ENCODE measurements at regions not wholly inside any gene's neighbourhood (a gene's known extent, or its start where the extent isn't known, plus 50 kb on each side); places are given as distances from the start of the nearest gene placed in this dataset.
"Not testable (repeated sequence)": the region's sequence is repeated elsewhere in the genome, so short reads cannot be mapped to it uniquely, and the experiment has no call there.

DNA sequence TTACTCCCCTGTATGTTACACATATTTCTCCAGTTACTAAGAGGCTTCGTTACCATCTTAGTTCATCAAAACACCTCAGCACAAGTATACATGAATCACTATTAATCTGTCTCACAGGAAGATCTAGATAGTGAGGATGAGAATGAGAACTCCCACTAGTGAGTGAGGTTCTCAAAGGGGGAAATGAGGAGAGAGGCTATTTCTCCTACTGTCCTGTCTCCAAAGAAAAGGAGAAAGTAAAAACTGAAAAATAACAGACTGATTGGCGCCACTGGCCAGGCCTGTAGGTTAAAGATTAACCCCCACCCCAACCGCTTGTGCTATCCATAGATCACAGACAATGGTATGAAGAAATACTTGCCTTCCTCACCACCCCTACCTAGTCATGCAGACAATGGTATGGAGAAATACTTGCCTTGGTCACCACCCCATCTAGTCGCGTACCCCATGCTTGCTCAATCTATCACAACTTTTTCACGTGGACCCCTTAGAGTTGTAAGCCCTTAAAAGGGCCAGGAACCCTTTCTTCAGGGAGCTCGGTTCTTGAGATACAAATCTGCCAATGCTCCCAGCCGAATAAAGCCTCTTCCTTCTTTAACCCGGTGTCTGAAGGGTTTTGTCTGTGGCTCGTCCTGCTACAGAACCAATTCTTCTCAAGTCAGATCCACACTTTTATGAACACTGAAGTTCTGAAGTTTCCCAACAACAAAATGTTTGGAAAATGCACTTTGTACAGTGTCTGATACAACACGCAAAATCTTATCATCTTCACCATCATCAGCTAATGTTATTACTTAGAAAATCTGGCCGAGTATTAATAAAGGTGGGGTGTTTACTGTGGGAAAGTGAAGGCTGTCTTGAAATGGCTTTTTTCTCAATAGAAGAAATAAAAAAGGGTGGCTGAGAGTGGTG lies 598.1 kb downstream of the UQCRFS1 start:
- DNase-seq, result no peak

DNA sequence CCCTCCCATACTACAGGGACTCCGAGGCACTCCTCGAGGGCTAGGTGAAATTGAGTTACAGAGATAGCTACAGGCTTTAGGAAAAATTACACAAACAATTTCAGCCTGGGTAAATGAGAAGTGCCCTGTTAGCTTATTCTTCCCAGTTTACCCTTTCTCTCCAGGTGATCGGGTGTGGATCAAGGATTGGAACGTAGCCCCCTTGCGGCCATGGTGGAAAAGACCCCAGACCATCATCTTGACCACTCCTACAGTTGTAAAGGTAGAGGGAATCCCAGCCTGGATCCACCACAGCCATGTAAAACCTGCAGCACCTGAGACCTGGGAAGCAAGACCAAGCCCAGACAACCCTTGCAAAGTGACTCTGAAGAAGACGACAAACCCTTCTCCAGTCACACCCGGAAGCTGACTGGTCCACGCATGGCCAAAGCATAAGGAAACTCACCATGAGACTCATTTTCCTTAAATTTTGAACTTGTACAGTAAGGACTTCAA lies 600.6 kb downstream of the UQCRFS1 start:
- DNase-seq, result no peak

DNA sequence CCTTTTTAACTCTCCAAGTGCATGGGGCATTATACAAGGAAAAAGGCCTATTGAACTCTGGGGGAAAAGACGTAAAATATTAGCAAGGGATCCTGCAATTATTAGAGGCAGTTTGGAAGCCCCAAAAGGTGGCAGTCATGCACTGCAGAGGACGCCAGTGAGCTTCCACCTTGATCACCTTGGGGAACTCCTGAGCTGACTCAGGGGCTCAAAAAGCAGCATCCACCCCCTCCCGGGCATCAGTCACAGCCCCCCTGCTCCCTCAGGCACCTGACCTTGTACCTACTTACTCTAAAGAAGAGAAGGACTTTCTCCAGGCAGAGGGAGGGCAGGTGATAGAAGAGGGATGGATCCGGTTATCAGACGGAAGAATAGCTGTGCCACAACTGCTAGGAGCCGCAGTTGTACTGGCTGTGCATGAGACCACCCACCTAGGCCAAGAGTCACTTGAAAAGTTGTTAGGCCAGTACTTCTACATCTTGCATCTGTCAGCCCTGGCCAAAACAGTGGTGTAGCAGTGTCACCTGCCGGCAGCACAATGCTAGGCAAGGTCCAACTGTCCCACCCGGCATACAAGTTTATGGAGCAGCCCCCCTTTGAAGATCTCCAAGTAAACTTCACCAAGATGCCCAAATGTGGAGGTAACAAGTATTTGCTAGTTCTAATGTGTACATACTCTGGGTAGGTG lies 601.6 kb downstream of the UQCRFS1 start:
- DNase-seq, result not testable (repeated sequence)

DNA sequence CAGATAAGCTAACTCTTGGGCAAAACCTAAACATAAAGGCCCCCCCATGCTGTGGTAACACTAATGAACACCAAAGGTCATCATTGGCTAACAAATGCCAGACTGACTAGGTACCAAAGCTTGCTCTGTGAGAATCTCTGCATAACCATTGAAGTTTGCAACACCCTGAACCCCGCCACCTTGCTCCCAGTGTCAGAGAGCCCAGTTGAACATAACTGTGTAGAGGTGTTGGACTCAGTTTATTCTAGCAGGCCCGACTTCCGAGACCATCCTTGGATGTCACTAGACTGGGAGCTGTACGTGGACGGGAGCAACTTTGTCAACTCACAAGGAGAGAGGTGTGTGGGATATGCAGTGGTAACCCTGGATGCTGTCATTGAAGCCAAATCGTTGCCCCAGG lies 602.2 kb downstream of the UQCRFS1 start:
- no peak for DNase-seq

DNA sequence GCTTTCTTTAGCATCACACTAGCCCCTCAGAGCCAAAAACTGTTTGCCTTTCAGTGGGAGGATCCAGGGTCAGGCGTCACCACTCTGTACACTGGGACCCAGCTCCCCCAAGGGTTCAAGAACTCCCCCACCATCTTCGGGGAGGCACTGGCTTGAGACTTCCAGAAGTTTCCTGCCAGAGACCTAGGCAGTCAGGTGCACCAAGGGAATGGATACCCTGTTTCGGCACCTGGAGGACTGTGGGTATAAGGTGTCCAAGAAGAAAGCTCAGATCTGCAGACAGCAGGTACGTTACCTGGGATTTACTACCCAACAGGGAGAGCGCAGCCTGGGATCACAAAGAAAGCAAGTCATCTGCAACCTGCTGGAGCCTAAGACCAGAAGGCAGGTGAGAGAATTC lies 603.0 kb downstream of the UQCRFS1 start:
- DNase-seq, result no peak

DNA sequence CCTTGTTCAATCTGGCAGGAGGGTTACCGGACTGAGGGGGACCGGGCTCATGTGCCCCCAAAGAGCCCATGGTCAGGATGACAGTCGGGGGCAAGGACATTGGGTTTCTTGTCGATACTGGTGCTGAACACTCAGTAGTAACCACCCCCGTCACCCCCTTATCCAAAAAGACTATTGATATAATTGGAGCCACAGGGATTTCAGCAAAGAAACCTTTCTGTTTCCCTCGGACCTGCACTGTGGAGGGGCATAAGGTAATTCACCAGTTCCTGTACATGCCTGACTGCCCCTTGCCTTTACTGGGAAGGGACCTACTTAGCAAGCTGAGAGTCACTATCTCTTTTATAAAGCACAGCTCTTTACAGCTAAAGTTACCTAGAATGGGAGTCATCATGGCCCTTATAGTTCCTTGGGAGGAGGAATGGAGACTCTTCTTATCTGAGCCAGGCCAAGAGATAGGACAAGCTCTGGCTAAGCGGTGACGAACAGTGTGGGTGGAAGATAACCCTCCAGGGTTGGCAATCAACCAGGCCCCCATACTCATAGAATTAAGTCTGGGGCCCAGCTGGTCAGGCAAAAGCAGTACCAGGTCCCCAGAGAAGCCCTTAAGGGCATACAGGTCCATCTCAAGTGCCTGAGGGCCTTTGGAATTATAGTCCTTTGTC lies 603.7 kb downstream of the UQCRFS1 start:
- DNase-seq, result no peak

DNA sequence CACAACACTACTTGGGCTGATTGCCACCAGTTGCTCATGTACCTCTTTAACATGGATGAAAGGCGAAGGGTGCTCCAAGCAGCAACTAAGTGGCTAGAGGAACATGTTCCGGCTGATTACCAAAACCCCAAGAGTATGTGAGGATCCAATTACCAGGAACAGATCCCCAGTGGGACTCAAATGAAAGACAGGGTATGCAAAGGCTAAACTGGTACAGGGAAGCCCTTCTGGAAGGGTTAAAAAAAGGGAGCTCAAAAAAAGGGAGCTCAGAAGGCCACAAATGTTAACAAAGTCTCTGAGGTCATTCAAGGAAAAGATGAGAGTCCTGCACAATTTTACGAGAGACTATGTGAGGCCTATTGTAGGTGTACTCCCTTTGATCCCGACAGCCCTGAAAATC lies 604.7 kb downstream of the UQCRFS1 start:
- no peak for DNase-seq

DNA sequence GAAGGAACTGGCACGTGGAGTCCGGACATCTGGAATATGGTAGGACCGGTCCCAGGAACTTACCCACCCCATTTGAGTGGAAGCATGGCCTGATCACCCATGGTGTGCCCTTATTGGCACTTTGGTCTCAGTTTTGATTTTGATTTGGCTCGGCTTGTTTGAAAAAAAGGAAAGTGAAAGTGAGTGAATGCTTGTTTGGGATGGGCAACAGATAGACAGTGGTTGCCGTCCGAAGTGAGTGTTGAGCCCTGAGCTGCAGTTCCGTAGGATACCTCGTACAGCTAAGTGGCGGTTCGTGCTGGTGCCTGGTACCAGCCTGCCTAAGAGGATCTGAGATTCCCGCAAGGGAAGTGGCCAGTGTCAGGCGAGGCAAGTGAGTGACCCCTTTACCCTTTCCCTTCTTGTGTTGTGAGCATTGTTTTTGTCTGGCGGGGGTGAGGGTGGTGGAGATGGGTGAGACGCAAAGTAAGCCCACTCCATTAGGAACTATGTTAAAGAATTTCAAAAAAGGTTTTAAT lies 605.8 kb downstream of the UQCRFS1 start:
- DNase-seq, result no peak

DNA sequence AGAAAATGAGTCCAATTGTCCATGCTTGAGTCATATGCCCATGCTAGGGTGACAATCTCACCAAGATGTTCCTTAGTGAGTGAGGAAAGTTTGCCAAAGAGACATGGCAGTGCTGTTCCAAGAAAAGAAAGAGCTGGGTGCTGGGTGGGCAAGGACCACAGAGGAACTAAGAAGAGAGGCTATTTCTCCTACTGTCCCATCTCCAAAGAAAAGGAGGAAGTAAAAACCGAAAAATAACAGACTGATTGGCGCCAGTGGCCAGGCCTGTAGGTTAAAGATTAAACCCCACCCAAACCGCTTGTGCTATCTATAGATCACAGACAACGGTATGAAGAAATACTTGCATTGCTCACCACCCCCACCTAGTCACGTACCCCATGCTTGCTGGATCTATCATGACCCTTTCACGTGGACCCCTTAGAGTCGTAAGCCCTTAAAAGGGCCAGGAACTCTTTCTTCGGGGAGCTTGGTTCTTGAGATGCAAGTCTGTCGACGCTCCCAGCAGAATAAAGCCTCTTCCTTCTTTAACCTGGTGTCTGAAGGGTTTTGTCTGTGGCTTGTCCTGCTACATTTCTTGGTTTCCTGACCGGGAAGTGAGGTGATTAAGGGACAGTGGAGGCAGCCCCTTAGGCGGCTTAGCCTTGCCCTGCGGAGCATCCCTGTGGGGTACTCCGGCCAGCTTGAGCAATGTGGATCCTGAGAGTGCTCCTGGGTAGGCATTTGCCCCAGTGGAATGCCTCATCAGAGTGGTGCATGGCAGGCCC lies 606.5 kb downstream of the UQCRFS1 start:
- DNase-seq, result no peak

DNA sequence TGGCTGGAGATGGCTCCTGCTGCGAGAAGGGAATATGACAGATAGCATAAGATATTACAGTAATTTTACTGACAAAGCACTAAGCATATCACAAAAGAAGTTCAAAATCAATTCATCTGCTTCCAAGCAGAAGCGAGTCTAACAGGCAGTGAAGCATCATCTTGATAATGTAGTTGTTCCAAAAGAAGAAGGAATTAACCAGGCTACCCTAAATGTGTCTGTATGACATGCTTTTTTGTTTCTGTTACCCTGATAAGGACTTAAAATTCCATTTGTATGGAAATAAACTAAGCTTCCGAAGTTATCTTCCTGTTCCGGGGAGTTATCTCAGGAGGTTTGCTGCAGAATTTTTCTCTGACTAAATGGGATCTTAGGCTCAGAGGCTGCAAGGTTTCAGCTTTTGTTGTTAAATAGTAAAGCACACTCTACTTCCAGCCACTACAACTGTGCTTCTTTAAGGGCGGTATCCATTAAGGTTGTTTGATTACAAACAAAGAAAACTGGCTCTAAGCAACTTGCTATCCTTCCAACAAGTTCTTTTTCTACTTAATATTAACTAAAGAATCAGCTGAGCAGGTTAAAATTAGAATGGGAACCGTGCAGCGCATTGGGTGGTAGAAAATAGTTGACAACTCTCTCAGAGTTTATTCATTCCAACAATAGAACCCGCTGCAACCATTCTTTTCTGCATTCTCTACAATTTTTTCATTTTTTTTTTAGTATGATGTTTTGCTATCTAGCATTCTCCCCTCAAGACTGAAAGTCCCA lies 607.3 kb downstream of the UQCRFS1 start:
- no peak for DNase-seq

DNA sequence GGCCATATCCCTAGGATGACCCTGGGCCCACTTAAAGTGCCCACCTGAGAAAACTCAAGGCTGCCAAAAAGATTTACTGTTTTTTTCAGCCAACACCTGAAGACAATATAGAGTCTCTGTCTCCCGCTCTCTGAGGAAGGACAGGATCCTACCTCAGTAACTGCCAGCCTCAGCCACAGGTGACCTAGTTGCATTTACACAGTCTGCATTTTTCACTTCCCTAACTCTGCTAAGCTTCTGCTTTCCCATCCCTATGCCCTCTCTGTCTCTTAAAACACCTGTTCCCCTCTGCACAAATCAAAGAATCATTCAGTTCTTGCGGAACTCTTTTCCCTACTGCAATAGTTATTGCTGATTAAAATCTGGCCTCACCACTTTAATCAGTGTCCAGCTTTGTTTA lies 609.5 kb downstream of the UQCRFS1 start:
- DNase-seq, result no peak

DNA sequence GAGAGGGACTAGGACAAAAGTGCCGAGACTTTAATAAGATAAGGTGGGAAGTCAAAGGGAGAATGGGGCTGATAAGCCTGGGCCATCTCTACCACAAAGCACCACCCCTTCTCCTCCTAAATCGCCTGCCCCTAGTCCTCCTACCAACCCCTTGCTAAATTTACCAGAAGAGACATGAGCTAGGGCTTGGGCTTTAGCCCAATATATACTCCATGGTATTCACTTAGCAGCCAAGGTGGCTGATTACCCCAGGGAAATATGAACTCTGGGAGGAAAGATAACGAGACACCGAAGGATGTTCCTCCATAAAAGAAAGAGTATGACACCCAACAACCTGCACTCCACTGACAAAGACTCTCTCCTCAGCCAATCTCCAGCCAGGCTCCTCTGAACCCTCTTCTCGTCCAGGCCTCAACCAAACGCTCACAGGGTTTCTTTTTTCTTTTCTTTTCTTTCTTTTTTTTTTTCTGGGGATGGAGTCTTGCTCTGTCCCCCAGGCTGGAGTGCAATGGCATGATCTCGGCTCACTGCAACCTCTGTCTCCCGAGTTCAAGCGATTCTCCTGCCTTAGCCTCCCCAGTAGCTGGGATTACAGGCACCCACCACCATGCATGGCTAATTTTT lies 610.2 kb downstream of the UQCRFS1 start:
- no peak for DNase-seq

DNA sequence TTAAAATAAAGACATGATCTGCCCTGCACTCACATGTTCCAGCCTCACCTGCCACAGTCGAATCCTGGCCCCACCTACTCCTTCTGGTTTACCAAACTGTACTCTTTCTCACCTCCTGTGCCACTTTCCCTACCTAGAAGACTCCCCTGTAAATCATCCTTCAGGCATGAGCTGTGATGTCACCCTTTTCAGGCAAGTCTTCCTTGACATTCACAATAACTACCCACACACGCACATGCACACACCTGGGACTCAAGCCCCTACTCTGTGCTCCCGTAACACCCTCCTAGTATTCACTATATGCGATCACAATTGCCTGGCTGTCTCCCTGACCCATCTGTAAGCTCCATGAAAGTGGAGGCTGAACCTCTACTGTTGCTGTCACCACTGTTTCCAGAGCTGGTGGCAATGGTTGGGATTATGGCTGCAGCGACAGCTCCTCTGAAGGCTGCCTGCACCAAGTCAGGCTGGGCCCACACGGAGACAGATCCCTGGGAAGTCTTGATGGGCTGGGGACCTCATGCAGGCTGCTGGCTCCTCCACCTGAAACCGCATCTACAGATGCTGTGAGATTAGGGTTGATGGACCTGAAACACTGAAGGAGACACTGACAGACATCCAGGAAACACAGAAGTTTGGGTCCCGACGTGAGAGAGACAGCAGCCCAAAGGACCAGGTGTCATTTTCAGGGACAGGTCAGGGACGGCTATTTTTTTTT lies 611.1 kb downstream of the UQCRFS1 start:
- DNase-seq, result no peak

DNA sequence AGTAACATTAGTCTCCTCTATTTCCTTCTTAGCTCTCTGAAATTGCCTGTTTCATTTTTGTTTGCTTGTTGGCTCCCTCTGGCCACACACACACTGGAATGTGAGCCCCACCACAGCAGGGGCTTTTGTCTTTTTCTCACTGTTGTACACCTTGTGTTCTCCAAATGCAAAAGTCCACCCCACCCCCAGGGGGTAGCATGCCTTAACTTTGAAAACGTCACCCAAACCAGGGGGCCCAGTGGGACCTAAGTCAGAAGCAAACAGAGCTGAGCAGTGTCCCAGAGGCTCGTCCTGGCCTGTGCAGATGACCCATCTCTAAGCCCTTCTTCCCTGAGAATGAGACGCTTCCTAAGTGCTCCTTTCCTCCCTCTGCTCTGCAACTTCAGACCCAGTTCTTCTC lies 614.1 kb downstream of the UQCRFS1 start:
- no peak for DNase-seq

DNA sequence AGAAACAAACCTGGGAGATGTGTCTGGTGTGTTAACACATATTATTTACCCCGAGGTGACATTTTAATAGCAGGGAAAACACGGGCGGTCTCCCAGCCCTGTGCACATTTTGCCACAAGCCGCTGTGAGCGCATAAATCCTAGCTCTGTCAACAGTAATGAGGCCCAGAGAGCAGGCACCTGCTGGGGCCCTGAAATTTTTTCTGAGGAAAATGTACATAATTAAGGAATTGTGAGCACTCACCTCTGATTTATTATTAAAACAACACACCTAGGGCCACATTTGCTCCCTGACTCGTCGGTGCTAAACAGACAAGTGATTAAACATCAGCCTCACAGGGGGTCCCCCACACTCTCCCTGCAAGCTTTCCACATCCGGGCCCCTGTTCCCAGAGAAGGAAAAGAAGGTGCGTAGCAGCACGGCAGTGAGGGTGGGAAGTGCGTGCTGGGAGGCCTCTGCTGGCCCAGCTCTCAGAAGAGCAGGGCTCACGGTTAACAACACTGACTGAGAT lies 616.3 kb downstream of the UQCRFS1 start:
- DNase-seq, result no peak

DNA sequence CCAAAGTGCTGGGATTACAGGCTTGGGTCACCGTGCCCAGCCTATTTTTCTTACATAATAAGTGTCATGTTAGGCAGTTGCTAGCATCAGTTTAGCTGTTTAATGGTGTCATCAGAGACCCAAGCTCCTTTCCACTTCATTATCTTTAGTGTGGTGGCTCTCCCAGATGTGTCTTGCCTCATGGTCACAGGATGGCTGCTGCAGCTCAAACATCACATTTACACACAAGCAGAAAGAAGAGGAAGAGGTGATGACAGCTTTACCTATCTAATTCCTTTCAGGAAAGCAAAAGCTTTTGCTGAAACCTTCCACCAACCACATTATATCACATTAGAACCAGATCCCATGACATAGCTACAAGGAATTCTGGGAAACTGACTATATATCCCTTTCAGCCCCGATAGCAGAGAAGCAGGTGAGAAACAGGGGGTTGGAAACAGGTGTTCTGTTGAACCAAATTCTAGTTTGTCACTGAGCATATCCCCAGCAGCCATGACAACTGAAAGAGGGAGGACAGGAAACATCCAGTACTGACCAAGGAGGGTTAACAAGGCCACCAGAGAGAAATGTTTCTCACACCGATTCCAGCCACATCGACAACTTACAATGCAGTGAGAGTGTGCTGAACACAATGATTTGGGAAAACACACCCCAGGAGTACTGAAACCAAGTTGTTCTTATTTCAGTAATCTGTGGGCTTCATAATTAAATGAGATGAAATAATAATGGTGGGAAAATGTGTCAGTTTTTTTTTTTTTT lies 617.0 kb downstream of the UQCRFS1 start:
- no peak for DNase-seq

DNA sequence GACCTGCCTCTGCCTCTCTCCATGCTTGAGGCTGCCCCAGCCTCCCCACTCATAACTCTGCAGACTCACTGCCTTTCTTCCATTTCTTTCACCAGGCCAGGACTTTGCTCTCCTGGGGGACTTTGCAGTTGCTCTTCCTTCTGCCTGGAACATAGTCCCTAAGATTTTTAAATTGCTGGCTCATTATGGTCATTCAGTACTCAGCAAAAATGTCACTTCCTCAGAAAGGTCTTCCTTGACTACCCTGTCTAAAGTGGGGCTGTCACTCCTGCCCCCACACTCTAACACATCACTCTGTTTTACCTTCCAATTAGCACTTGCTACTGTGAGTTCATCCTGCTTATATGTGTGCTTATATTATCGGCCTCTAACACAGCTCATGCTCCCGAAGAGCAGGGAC lies 618.2 kb downstream of the UQCRFS1 start:
- DNase-seq, result no peak

DNA sequence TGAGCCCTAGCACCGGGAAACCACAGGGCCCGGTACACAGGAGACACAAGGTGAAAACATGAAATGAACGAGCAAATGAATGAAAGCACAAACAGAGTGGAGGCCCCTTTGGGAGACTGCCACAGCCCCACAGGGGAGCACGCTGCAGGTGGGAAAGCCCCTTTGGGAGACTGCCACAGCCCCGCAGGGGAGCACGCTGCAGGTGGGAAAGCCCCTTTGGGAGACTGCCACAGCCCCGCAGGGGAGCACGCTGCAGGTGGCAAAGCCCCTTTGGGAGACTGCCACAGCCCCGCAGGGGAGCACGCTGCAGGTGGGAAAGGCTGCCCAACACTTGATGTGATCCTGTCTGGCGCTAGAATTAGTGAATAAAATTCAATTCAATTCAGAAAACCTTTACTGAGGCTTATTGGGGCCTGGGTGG lies 623.0 kb downstream of the UQCRFS1 start:
- not testable (repeated sequence) for DNase-seq

DNA sequence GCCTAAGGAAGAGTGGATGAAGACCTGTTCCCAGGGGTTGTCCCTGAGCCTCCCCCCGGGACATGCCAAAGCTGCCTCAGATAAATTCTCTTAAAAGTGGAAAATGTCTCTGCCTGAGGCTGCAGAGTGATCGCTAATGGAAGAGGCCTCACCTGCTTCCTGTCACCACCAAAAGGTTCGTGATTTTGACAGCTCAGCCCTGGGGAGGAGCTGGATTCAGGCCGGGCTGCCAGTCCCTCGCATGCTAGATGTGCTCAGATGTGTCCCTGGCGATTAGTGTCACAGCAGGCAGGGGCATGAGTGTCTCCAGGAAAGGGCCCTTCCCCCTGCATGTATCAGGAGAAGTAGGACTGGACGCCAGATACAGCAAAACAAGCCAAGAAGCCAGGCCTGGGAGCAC lies 626.5 kb downstream of the UQCRFS1 start:
- no peak for DNase-seq

DNA sequence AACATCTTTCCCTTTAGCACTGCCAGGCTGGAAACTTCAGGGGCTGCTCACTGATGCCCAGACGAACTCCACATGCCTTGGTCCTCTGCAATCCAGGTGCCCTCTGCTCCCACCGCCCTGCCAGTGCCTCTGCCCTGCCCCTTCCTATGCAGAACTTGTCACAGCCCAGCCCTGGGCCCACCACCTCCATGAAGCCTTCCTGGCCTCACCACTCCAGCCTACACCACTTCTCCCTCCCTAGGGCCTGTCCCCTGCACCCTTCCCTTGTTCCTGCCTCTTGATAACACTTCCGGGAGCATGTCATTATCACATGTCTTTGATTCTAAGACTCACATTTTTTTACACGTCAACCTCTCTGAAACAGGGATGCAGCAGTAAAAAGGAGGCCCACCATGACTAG lies 627.2 kb downstream of the UQCRFS1 start:
- no peak for DNase-seq

Data from hippocampal formation (tissue), 2 donors.